ENCODE measurements at regions not wholly inside any gene's neighbourhood (a gene's known extent, or its start where the extent isn't known, plus 50 kb on each side); places are given as distances from the start of the nearest gene placed in this dataset.
"Not testable (repeated sequence)": the region's sequence is repeated elsewhere in the genome, so short reads cannot be mapped to it uniquely, and the experiment has no call there.

GRCh38 chr15:44848859-44849258, 107.6 kb upstream of the TERB2 start:
- not testable (repeated sequence) for DNase-seq (ENCODE audit: low read depth)

DNA sequence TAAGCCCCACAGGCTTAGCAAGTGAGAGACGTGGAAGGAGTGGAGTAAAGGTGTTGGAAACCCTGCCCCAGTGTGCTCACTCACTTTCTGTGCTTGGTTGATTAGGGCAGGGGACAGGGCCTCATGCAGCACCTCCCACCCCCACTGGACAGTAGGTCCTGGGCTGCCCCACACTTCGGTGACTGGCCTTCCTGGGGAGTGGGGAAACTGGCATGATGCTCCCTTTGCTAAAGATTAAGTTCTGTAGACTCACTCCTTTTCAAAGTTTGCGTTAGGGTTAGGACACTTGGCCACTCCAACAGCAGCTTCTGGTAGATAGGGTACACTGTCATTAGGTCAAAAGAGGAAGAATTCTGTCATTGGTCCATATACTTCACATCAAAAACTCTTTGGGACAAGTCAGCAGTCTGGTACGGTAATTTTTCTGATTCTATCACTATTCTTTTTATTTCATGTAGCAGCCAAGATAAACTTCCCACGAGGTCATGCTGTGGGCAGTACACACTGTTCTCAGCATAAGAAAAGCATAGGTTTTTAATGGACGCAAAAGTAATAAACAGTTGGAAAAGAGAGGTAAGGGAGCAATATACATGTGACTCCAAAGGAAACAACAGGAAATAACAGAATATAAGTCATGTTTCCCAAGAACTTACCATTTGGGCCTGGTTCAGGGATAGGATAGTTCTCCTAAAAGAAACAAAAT, 106.6 kb upstream of the TERB2 start:
- DNase-seq (ENCODE audit: low read depth): not testable (repeated sequence)

GRCh38 chr15:44853304-44853950, 103.1 kb upstream of the TERB2 start:
- DNase-seq (ENCODE audit: low read depth): peak; percentile 48

DNA sequence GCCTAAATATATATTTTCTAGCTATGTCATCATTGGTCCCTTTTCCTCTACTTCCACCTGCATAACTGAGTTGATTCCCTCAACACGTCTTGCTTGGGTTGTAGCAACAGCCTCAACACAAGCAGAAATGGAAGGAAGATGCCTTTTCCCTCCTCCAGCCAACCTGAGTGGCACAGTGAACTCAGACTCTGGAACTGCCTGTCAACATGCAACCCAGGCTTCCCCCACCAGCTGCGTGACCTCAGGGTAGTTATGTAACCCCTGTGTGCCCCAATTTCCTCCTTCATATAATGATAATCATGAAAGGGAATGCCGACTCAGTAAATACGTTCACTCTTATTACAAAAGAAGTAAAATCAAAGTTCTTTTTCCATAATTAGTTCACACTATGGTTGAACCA, 101.8 kb upstream of the TERB2 start:
- not testable (repeated sequence) for DNase-seq (ENCODE audit: low read depth)

GRCh38 chr15:44856284-44856683, 100.2 kb upstream of the TERB2 start:
- DNase-seq (ENCODE audit: low read depth): not testable (repeated sequence)

DNA sequence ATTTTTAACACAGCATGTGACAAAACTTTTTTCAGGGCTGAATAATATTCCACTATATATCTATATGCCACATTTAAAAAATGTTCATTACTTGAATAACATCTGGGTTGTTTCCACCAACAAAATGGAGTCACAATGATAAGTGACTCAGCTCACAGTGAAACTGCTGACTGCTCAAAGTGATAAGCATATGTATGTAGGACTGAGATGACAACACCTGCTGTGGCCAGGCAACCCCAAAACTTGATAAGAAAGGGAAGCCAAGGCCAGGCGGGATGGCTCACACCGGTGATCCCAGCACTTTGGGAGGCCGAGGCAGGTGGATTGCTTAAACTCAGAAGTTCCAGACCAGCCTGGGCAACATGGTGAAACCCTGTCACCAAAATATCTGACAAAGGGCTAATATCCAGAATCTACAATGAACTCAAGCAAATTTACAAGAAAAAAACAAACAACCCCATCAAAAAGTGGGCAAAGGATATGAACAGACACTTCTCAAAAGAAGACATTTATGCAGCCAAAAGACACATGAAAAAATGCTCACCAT, 99.2 kb upstream of the TERB2 start:
- DNase-seq (ENCODE audit: low read depth): not testable (repeated sequence)

DNA sequence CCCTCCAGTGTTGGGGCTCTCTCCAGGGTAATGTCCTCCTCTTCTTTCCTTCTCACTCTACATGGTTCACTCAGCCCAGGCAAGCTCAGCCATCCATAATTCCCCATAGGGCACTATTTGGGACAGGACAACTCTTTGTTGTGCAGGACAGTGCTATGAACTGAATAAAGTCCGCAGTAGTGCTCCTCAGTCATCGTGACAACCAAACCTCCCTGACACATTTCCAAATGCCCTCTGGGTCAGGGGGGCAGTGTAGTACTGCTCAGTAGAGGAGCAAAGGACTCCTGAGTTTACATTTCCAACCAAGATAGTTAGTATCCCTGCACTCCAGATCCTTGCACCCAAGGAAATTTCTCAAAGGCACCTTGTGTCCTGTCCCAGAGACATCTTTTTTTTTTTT, 97.4 kb upstream of the TERB2 start:
- DNase-seq (ENCODE audit: low read depth): not testable (repeated sequence)

DNA sequence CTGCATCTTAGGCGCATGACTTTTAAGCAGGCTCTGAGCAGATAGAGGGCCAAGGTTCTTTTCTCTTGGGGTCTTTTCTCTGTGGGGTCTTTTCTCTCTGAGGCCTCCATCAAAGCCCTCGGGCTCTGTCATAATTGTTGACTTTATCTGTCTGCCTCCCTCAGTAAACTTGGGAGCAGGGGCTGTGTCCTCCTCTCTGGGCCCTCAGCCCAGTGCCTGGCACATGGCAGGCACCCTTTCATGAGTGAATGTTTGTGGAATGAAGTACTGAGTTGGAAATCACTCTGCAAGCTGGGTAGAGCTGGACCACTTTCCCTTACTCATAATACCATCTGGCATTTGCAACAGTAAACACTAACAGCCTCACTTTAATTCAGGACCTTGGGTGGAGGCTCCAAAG, 96.3 kb upstream of the TERB2 start:
- DNase-seq (ENCODE audit: low read depth): not testable (repeated sequence)

DNA sequence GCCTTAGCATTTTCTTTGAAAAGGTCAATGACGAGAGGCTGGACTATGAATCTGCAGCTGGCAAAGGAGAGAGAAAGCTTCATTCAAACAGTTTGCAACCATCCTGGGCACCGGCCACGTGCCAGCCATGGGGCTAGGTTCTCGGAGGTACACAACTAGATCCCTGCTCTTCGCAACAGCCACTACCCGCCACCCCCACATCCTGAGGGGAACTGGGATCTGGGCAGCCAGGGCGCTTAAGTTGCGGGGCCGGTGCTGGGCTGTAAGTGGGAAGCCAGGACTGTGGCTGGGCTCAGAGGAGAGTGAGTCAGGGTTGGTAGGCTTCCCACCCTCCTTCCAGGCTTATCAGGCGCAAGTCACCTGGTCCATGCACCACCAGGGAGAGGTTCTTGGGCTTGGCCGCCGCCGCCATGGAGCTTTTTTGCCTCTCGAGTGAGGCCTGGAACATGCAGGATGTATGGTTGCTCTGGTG, 95.0 kb upstream of the TERB2 start:
- no peak for DNase-seq (ENCODE audit: low read depth)

GRCh38 chr15:44861917-44862316, 94.6 kb upstream of the TERB2 start:
- no peak for DNase-seq (ENCODE audit: low read depth)

- DNase-seq (ENCODE audit: low read depth): not testable (repeated sequence)
Measured at GRCh38 chr15:44862866-44863265, 93.6 kb upstream of the TERB2 start.

GRCh38 chr15:44868100-44868499, 88.4 kb upstream of the TERB2 start:
- DNase-seq (ENCODE audit: low read depth): not testable (repeated sequence)

DNA sequence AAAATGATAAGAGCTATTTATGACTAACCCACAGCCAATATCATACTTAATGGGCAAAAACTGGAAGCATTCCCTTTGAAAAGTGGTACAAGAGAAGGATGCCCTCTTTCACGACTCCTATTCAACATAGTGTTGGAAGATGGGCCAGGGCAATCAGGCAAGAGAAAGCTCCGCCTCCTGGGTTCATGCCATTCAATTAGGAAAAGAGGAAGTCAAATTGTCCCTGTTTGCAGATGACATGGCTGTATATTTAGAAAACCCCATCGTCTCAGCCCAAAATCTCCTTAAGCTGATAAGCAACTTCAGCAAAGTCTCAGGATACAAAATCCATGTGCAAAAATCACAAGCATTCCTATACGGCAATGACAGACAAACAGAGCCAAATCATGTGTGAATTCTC, 86.4 kb upstream of the TERB2 start:
- DNase-seq (ENCODE audit: low read depth): not testable (repeated sequence)

DNA sequence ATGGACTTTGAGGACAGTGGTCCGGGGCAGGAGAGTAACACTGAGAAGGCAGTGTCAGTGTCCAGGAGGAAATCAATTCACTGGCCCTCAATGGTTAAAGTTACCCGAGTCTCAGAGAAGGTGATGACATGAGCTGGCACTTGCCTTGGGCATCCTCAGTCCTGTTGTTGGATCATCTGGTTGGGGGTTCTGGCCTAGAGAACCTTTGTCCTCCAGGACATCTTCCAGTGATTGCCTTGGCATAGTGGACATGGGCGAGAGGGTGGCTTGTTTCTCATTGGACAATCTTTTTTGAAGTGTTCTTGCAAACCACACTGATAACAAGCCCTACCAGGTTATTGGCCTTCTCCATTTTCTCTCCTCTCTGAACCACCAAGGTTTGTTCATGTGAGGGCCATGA, 83.4 kb upstream of the TERB2 start:
- no peak for DNase-seq (ENCODE audit: low read depth)

DNA sequence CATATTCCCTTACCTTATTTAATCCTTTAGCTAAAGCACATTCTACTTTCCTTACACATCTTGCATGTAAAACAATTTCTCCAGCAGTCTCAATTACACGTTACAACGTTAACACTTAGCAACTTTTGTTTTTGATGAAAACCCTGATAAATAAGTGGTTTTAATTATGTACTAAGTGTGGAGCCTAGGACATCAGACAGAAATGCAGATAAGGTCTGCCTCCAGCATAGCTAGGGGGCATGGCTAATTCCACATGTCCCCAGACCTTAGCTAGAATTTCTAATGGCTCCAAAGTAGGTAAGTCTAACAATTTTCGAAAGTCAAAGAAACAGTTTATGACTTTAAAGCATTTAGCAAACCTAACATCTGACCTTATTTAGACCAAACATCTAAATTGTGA, 77.4 kb upstream of the TERB2 start:
- no peak for DNase-seq (ENCODE audit: low read depth)

- peak; percentile 32 for DNase-seq (ENCODE audit: low read depth)
Measured at GRCh38 chr15:44882499-44882968, 74.0 kb upstream of the TERB2 start.

DNA sequence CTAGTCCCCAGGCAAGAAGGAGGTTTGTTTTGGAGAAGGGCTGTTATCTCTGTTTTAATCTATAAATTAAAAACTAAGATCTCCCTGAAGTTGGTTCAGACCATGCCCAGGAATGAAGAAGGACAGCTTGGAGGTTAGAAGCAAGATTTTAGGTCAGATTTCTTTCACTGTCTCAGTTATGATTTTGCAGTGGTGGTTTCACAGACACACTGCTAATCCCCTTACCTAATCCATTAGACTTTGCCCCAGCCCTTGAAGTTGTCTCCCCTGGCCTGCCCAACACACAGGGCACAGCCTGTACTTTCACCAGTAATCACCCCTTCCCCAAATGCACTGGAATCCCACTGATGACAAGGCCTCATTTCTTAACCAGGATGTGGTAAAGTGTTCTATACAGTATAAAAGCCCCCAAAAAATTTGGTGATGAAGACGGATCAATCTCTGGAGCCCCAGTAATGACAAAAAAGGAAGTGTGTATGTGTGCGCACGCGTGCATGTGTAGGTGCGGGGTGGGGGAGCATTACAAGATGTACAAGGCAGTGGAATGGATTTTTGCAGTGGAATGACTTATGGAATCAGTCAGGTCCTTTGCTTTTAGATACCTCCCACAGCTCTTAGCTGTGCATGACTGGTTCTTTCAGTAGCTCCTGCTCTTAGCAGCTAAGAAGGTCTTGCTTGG, 73.1 kb upstream of the TERB2 start:
- no peak for DNase-seq (ENCODE audit: low read depth)

DNA sequence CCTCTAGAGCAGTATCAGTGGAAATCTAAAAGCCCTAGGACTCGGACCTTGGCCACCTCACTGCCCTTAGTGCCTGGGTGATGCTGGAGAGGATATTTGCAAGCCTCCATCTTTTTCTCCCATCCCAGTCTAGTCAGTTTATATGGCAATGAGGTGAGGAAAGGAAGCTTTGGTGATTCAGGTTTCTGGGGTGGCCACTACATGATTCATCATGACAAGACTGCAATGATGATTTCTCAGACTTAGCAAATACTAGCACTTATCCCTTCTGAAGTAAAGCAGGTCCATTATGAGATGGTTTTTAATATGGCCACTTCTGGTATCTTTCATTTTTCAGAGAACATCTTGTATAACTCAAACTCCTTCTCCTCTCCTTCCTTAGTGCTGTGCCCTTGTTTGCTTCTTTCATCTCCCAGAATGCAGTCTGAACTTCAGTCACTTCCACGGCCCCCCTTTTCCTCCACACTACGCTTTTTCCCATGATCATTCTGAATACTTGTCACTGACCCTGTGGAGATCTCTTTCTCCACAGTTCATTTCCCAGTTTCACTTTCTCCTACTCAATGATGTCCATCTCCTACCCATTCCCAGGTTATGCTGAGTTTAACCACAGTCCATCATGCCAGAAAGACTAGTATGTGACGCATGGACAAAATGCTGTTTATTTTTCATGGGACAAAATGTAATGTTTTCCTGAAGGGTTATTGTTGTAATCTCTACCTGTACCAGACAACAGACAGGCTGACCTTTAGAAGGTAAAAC, 57.4 kb upstream of the TERB2 start:
- peak; percentile 59 for DNase-seq (ENCODE audit: low read depth)

DNA sequence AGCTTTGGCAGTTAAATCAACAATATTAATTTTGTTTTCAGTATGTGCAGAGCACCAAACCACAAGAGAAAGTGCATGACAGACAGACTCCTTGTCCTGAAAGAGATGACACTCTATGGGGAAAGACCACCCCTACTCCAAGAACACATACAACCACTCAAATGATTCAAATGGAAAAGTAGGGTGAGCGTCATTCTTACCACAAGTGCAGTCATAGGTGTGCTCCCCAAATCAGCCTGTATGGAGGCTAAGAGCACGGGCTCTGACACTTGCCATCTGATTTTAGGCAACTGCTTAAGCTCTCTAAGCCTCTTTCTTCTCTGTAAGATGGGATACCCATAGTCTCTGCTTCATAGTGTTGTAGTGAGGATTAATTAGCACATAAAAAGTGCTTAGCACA, 56.7 kb upstream of the TERB2 start:
- not testable (repeated sequence) for DNase-seq (ENCODE audit: low read depth)

GRCh38 chr15:44900796-44901195, 55.7 kb upstream of the TERB2 start:
- DNase-seq (ENCODE audit: low read depth): not testable (repeated sequence)

- DNase-seq (ENCODE audit: low read depth): not testable (repeated sequence)
Measured at GRCh38 chr15:44903281-44903680, 53.2 kb upstream of the TERB2 start.

All from HT1080 (cell line).